ENCODE measurements at regions not wholly inside any gene's neighbourhood (a gene's known extent, or its start where the extent isn't known, plus 50 kb on each side); places are given as distances from the start of the nearest gene placed in this dataset.

DNA sequence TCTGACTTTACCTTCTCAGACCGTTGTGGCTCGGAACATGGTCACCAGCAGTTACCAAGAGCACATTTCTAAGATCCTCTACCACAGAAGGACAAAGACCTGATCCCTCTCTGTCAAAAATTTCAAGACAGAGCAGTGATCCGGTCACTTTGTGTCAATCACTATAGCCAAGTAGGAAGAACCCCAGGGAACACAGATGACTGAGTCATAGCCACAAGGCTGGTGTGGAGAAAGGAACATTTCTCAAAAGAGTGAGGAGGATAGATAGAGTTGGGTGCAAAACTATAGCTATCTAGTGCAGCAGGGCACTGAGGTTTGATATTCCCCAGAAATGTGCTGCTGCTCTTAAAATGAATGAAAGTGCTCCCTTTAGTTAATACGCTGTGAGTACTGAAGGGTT lies 130.7 kb upstream of the SMIM23 start:
- H3K4me3 Mint-ChIP-seq, result no peak overlapping the region
- H3K9me3 Mint-ChIP-seq, result peaks cover 0 to 3% of the 10 kb centered on the region in 2 donors
- H3K4me1 Mint-ChIP-seq, result peaks cover under 1% of the 10 kb centered on the region in 2 donors
- WGBS (ENCODE audit: insufficient coverage), result 75% methylated on average over 3 of the region's 4 CpGs
- H3K27me3 ChIP-seq (ENCODE audit: control insufficient read depth, insufficient read depth, low read length), result no peaks in the 10 kb centered on the region
- no peak overlapping the region for H3K4me3 ChIP-seq (ENCODE audit: low read length)
- H3K36me3 ChIP-seq (ENCODE audit: control insufficient read depth, insufficient read depth, low read length), result no peaks in the 10 kb centered on the region
- DNase-seq, result no peak
- H3K36me3 Mint-ChIP-seq, result no peaks in the 10 kb centered on the region
- H3K4me1 ChIP-seq (ENCODE audit: control insufficient read depth, insufficient read depth, low read length), result no peaks in the 10 kb centered on the region
- TF ChIP-seq, protein P1, sequence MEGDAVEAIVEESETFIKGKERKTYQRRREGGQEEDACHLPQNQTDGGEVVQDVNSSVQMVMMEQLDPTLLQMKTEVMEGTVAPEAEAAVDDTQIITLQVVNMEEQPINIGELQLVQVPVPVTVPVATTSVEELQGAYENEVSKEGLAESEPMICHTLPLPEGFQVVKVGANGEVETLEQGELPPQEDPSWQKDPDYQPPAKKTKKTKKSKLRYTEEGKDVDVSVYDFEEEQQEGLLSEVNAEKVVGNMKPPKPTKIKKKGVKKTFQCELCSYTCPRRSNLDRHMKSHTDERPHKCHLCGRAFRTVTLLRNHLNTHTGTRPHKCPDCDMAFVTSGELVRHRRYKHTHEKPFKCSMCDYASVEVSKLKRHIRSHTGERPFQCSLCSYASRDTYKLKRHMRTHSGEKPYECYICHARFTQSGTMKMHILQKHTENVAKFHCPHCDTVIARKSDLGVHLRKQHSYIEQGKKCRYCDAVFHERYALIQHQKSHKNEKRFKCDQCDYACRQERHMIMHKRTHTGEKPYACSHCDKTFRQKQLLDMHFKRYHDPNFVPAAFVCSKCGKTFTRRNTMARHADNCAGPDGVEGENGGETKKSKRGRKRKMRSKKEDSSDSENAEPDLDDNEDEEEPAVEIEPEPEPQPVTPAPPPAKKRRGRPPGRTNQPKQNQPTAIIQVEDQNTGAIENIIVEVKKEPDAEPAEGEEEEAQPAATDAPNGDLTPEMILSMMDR (IDR thresholded peaks at IDR 0.05), result no peak
- no peak for ATAC-seq
- H3K9me3 ChIP-seq (ENCODE audit: control insufficient read depth, insufficient read depth, low read length), result no peaks in the 10 kb centered on the region
- peaks cover 0 to 28% of the 10 kb centered on the region in 2 donors for H3K27me3 Mint-ChIP-seq (ENCODE audit: low read depth in 2 of 2)
- H3K27ac Mint-ChIP-seq, result no peak overlapping the region
- intact Hi-C loops (cut with micrococcal nuclease), result no loop called here
- no peak overlapping the region for H3K27ac ChIP-seq (ENCODE audit: low read length)

DNA sequence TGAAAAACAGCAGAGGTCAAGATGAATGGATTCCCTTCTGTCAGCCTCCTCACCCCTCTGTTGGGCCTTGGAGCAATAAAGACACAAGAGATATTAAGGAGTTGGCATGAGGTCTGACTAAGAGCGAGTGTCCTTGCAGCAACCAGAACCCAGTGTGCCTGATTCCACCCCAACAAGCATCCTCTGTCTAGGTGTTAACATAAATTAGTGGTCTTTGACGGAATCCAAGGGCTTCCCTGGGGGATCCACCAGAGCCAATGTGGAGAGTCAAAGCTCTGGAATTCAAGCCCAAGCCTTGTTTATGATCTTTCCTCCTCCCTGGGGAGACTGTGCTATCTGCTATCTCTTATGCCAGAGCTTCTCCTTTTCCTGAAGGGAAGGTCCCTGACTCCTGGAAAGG lies 128.1 kb upstream of the SMIM23 start:
- Histone ChIP-seq H3K4me3 (ENCODE audit: low read length) (no peak overlapping the region), H3K36me3 (ENCODE audit: control insufficient read depth, insufficient read depth, low read length) (no peaks in the 10 kb centered on the region), H3K27me3 (ENCODE audit: control insufficient read depth, insufficient read depth, low read length) (no peaks in the 10 kb centered on the region), H3K27ac (ENCODE audit: low read length) (no peak overlapping the region), H3K9me3 (ENCODE audit: control insufficient read depth, insufficient read depth, low read length) (no peaks in the 10 kb centered on the region), H3K4me1 (ENCODE audit: control insufficient read depth, insufficient read depth, low read length) (peaks cover 5% of the 10 kb centered on the region)
- Mint-ChIP-seq H3K27me3 (ENCODE audit: low read depth in 2 of 2) (peaks cover 0 to 19% of the 10 kb centered on the region in 2 donors), H3K4me3 (no peak overlapping the region), H3K4me1 (peaks cover 12 to 15% of the 10 kb centered on the region in 2 donors), H3K36me3 (no peaks in the 10 kb centered on the region), H3K9me3 (peaks cover 0 to 3% of the 10 kb centered on the region in 2 donors), H3K27ac (no peak overlapping the region)
- TF ChIP-seq, protein P1 (IDR thresholded peaks at IDR 0.05), result no peak
- WGBS (ENCODE audit: insufficient coverage), result 86% methylated on average over 2 of the region's 2 CpGs
- no peak for DNase-seq
- no peak for ATAC-seq
- intact Hi-C loops (cut with micrococcal nuclease), result no loop called here

DNA sequence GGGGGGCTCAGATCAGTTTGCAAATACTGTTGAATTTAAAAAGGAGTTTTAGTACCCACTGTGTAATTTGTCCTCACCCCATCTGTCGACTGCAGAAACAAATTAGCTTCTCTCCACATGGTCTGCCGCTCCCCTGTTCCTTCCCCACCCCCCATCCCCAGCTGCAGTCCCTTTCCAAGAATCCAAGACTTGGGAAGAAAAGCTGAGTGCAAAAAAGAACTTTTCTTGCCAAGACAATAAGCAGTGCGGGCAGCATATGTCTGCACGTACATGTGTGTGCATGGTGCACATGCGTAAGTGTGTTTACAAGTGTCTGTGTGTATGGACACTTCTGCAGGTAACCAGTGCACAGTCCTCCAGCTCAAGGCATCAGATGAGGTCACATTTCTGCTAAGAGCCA lies 125.7 kb upstream of the SMIM23 start:
- H3K27me3 ChIP-seq (ENCODE audit: control insufficient read depth, insufficient read depth, low read length), result no peaks in the 10 kb centered on the region
- ATAC-seq (no peak), DNase-seq (no peak)
- Mint-ChIP-seq H3K27ac (no peak overlapping the region), H3K27me3 (ENCODE audit: low read depth in 2 of 2) (peaks cover 0 to 14% of the 10 kb centered on the region in 2 donors), H3K9me3 (no peaks in the 10 kb centered on the region), H3K36me3 (no peaks in the 10 kb centered on the region), H3K4me3 (no peak overlapping the region), H3K4me1 (peaks cover 12 to 15% of the 10 kb centered on the region in 2 donors)
- WGBS (ENCODE audit: insufficient coverage), result 97% methylated on average over 5 of the region's 5 CpGs
- no peak overlapping the region for H3K27ac ChIP-seq (ENCODE audit: low read length)
- TF ChIP-seq, protein P1 (IDR thresholded peaks at IDR 0.05), result no peak
- intact Hi-C loops (cut with micrococcal nuclease), result no loop called here
- no peaks in the 10 kb centered on the region for H3K9me3 ChIP-seq (ENCODE audit: control insufficient read depth, insufficient read depth, low read length)
- no peak overlapping the region for H3K4me3 ChIP-seq (ENCODE audit: low read length)
- no peaks in the 10 kb centered on the region for H3K36me3 ChIP-seq (ENCODE audit: control insufficient read depth, insufficient read depth, low read length)
- H3K4me1 ChIP-seq (ENCODE audit: control insufficient read depth, insufficient read depth, low read length), result peaks cover 5% of the 10 kb centered on the region

DNA sequence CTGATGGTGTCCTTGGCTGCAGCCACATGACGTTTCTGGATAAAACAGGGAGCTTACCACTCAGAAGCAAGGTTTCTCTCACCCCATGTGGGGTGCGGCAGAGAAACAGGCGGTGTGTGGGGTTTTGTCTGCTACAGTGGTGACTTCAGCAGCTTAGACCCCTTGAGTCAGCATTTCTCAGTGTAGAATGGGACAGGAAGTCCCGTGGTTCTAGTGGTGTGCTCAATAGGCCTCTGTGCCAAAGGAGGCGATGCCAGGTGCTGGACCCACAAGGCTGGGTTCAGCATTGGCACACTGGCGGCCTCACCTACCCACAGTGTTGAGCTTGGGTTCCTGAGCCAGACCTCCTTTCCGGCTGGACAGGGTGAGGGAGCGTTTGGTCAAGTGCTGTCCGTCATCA lies 125.2 kb upstream of the SMIM23 start:
- Mint-ChIP-seq H3K4me1 (peaks cover 12 to 15% of the 10 kb centered on the region in 2 donors), H3K27me3 (ENCODE audit: low read depth in 2 of 2) (peaks cover 0 to 14% of the 10 kb centered on the region in 2 donors), H3K36me3 (no peaks in the 10 kb centered on the region), H3K27ac (no peak overlapping the region), H3K9me3 (no peaks in the 10 kb centered on the region), H3K4me3 (no peak overlapping the region)
- peaks cover 5% of the 10 kb centered on the region for H3K4me1 ChIP-seq (ENCODE audit: control insufficient read depth, insufficient read depth, low read length)
- no peak overlapping the region for H3K27ac ChIP-seq (ENCODE audit: low read length)
- no peak overlapping the region for H3K4me3 ChIP-seq (ENCODE audit: low read length)
- 14% methylated on average over 9 of the region's 9 CpGs for WGBS (ENCODE audit: insufficient coverage)
- DNase-seq, result no peak
- H3K36me3 ChIP-seq (ENCODE audit: control insufficient read depth, insufficient read depth, low read length), result no peaks in the 10 kb centered on the region
- no peaks in the 10 kb centered on the region for H3K9me3 ChIP-seq (ENCODE audit: control insufficient read depth, insufficient read depth, low read length)
- TF ChIP-seq, protein P1 (IDR thresholded peaks at IDR 0.05), result no peak
- peak; percentile 79 to 98 (median 85) for ATAC-seq
- intact Hi-C loops (cut with micrococcal nuclease), result no loop called here
- H3K27me3 ChIP-seq (ENCODE audit: control insufficient read depth, insufficient read depth, low read length), result no peaks in the 10 kb centered on the region
